ENCODE measurements at regions not wholly inside any gene's neighbourhood (a gene's known extent, or its start where the extent isn't known, plus 50 kb on each side); places are given as distances from the start of the nearest gene placed in this dataset.
"Not testable (repeated sequence)": the region's sequence is repeated elsewhere in the genome, so short reads cannot be mapped to it uniquely, and the experiment has no call there.

GRCh38 chr3:124636101-124636862, 94.0 kb upstream of the UMPS start:
- DNase-seq (ENCODE audit: low read depth in 2 of 2): no peak

- no peak for DNase-seq (ENCODE audit: low read depth in 2 of 2)
These were observed 93.4 kb upstream of the UMPS start for GRCh38 chr3:124636863-124637296.

- DNase-seq (ENCODE audit: low read depth in 2 of 2): no peak
These were observed 90.6 kb upstream of the UMPS start for GRCh38 chr3:124639406-124640237.

GRCh38 chr3:124640635-124641306, 89.5 kb upstream of the UMPS start:
- no peak for DNase-seq (ENCODE audit: low read depth in 2 of 2)

- DNase-seq (ENCODE audit: low read depth in 2 of 2): no peak
These were observed 86.8 kb upstream of the UMPS start for GRCh38 chr3:124643453-124643852.

- DNase-seq (ENCODE audit: low read depth in 2 of 2): not testable (repeated sequence)
These were observed 84.1 kb upstream of the UMPS start for GRCh38 chr3:124646186-124646585.

GRCh38 chr3:124648551-124648950, 81.7 kb upstream of the UMPS start:
- DNase-seq (ENCODE audit: low read depth in 2 of 2): no peak

GRCh38 chr3:124650798-124651197, 79.5 kb upstream of the UMPS start:
- peak in 1 of 2 donors; percentile 1 for DNase-seq (ENCODE audit: low read depth in 2 of 2)

GRCh38 chr3:124651416-124651815, 78.8 kb upstream of the UMPS start:
- DNase-seq (ENCODE audit: low read depth in 2 of 2): not testable (repeated sequence)

- no peak for DNase-seq (ENCODE audit: low read depth in 2 of 2)
These were observed 78.2 kb upstream of the UMPS start for GRCh38 chr3:124652009-124652408.

- no peak for DNase-seq (ENCODE audit: low read depth in 2 of 2)
These were observed 77.0 kb upstream of the UMPS start for GRCh38 chr3:124653071-124653796.

GRCh38 chr3:124653797-124654469, 76.3 kb upstream of the UMPS start:
- no peak for DNase-seq (ENCODE audit: low read depth in 2 of 2)

- DNase-seq (ENCODE audit: low read depth in 2 of 2): no peak
These were observed 75.8 kb upstream of the UMPS start for GRCh38 chr3:124654470-124654845.

GRCh38 chr3:124656531-124656930, 73.7 kb upstream of the UMPS start:
- DNase-seq (ENCODE audit: low read depth in 2 of 2): no peak

GRCh38 chr3:124657138-124657537, 73.1 kb upstream of the UMPS start:
- no peak for DNase-seq (ENCODE audit: low read depth in 2 of 2)

GRCh38 chr3:124658270-124658669, 72.0 kb upstream of the UMPS start:
- DNase-seq (ENCODE audit: low read depth in 2 of 2): no peak

GRCh38 chr3:124659175-124659574, 71.1 kb upstream of the UMPS start:
- DNase-seq (ENCODE audit: low read depth in 2 of 2): no peak

GRCh38 chr3:124660599-124660998, 69.7 kb upstream of the UMPS start:
- no peak for DNase-seq (ENCODE audit: low read depth in 2 of 2)

GRCh38 chr3:124663690-124664089, 66.6 kb upstream of the UMPS start:
- no peak for DNase-seq (ENCODE audit: low read depth in 2 of 2)

GRCh38 chr3:124664804-124665203, 65.4 kb upstream of the UMPS start:
- no peak for DNase-seq (ENCODE audit: low read depth in 2 of 2)

GRCh38 chr3:124666067-124666466, 64.2 kb upstream of the UMPS start:
- DNase-seq (ENCODE audit: low read depth in 2 of 2): no peak

Data from stimulated activated CD8-positive, alpha-beta memory T cell treated with anti-CD3 and anti-CD28 coated beads, Interleukin-7, amount 100 ng/mL, for 4 hours (primary cell).